Activated CD8-positive, alpha-beta T cell treated with anti-CD3 and anti-CD28 coated beads for 36 hours (primary cell): ENCODE measurements at regions not wholly inside any gene's neighbourhood (a gene's known extent, or its start where the extent isn't known, plus 50 kb on each side); places are given as distances from the start of the nearest gene placed in this dataset.

Experiments
- ATAC-seq: fragments of 200-7000 bp; cut with Tn5 transposase; one replicate; pipeline ENCODE4 v1.10.0; 2021; ENCODE audit warnings: mild to moderate bottlenecking, moderate library complexity
- CTCF ChIA-PET: fragments of 350-600 bp; sonication (Branson Sonifier 250); formaldehyde crosslinking; loops from one replicate; lab custom pipeline; 2021; ENCODE audit warnings: antibody characterized with exemption; lab: Charles Lee
- POLR2A ChIA-PET: fragments of 350-600 bp; sonication (Branson Sonifier 250); formaldehyde crosslinking; loops from one replicate; lab custom pipeline; 2021; ENCODE audit warnings: antibody characterized with exemption; lab: Charles Lee
- DNase-seq: peaks from one replicate; pipeline ENCODE4 v3.0.0-alpha.2; 2020
- H3K27ac Mint-ChIP-seq: one replicate; pipeline ENCODE4 v1.8.0; 2021; ENCODE audit warnings: mild to moderate bottlenecking, mixed read lengths
- H3K27me3 Mint-ChIP-seq: one replicate; pipeline ENCODE4 v1.8.0; 2021; ENCODE audit warnings: mixed read lengths
- H3K36me3 Mint-ChIP-seq: one replicate; pipeline ENCODE4 v1.8.0; 2021; ENCODE audit warnings: low read depth, mixed read lengths
- H3K4me1 Mint-ChIP-seq: one replicate; pipeline ENCODE4 v1.8.0; 2021; ENCODE audit warnings: low read depth, mixed read lengths
- H3K4me3 Mint-ChIP-seq: one replicate; pipeline ENCODE4 v1.8.0; 2021; ENCODE audit warnings: mild to moderate bottlenecking, moderate library complexity, mixed read lengths
- H3K9me3 Mint-ChIP-seq: one replicate; pipeline ENCODE4 v1.8.0; 2021; ENCODE audit warnings: mixed read lengths
- intact Hi-C: fragments of 100-400 bp; cut with micrococcal nuclease; formaldehyde crosslinking; loops from one replicate; pipeline ENCODE4 v1.10.0; 2022
- TF ChIP-seq, protein P1 (sequence below): fragments of 200-600 bp; IDR thresholded peaks from one replicate; pipeline ENCODE4 v1.8.0; 2022; ENCODE audit warnings: antibody characterized with exemption, mild to moderate bottlenecking

GRCh38 chr18:71807586-71807985 lies 736.6 kb downstream of the CBLN2 start:
- POLR2A ChIA-PET = interaction anchor here (0.6 kb wide), 1 partner anchor 396 kb away, joined by 3 read pairs; no protein-coding TSS in a partner anchor
- Mint-ChIP-seq H3K36me3 (no peaks in the 10 kb centered on the region), H3K27me3 (no peaks in the 10 kb centered on the region), H3K4me1 (no peaks in the 10 kb centered on the region), H3K4me3 (no peak overlapping the region), H3K27ac (no peak overlapping the region), H3K9me3 (peaks cover 2% of the 10 kb centered on the region)
- ATAC-seq (no peak), DNase-seq (no peak)
- TF ChIP-seq, protein P1, sequence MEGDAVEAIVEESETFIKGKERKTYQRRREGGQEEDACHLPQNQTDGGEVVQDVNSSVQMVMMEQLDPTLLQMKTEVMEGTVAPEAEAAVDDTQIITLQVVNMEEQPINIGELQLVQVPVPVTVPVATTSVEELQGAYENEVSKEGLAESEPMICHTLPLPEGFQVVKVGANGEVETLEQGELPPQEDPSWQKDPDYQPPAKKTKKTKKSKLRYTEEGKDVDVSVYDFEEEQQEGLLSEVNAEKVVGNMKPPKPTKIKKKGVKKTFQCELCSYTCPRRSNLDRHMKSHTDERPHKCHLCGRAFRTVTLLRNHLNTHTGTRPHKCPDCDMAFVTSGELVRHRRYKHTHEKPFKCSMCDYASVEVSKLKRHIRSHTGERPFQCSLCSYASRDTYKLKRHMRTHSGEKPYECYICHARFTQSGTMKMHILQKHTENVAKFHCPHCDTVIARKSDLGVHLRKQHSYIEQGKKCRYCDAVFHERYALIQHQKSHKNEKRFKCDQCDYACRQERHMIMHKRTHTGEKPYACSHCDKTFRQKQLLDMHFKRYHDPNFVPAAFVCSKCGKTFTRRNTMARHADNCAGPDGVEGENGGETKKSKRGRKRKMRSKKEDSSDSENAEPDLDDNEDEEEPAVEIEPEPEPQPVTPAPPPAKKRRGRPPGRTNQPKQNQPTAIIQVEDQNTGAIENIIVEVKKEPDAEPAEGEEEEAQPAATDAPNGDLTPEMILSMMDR = no peak
- CTCF ChIA-PET = interaction anchor here (1.2 kb wide), 1 partner anchor 22 kb away, joined by 3 read pairs; no protein-coding TSS in a partner anchor
- intact Hi-C loops = no loop called here

- CTCF ChIA-PET = no interaction called here
- TF ChIP-seq, protein P1 = no peak
- Mint-ChIP-seq H3K4me1 (no peaks in the 10 kb centered on the region), H3K4me3 (no peak overlapping the region), H3K27ac (no peak overlapping the region), H3K27me3 (no peaks in the 10 kb centered on the region), H3K36me3 (no peaks in the 10 kb centered on the region), H3K9me3 (no peaks in the 10 kb centered on the region)
- no peak for ATAC-seq
- DNase-seq = no peak
- POLR2A ChIA-PET = no interaction called here
- intact Hi-C loops = no loop called here
Measured at GRCh38 chr18:71798986-71799673, 745.0 kb downstream of the CBLN2 start.

GRCh38 chr18:71797554-71797953 lies 746.6 kb downstream of the CBLN2 start:
- Mint-ChIP-seq H3K27me3 (no peaks in the 10 kb centered on the region), H3K4me3 (no peak overlapping the region), H3K27ac (no peak overlapping the region), H3K4me1 (no peaks in the 10 kb centered on the region), H3K36me3 (no peaks in the 10 kb centered on the region), H3K9me3 (no peaks in the 10 kb centered on the region)
- POLR2A ChIA-PET = no interaction called here
- no peak for ATAC-seq
- intact Hi-C loops = no loop called here
- CTCF ChIA-PET = no interaction called here
- TF ChIP-seq, protein P1 = no peak
- DNase-seq = no peak

GRCh38 chr18:71784777-71785176 lies 759.4 kb downstream of the CBLN2 start:
- TF ChIP-seq, protein P1 = peak; percentile 41
- ATAC-seq = no peak
- H3K27me3 Mint-ChIP-seq = no peaks in the 10 kb centered on the region
- CTCF ChIA-PET = interaction anchor here (0.5 to 1.7 kb wide), 5 partner anchors 11 to 60 kb away, joined by 3 to 5 read pairs (median 3); no protein-coding TSS in a partner anchor
- no peak overlapping the region for H3K27ac Mint-ChIP-seq
- no peaks in the 10 kb centered on the region for H3K36me3 Mint-ChIP-seq
- H3K9me3 Mint-ChIP-seq = no peaks in the 10 kb centered on the region
- POLR2A ChIA-PET = no interaction called here
- H3K4me3 Mint-ChIP-seq = no peak overlapping the region
- intact Hi-C loops = no loop called here
- no peaks in the 10 kb centered on the region for H3K4me1 Mint-ChIP-seq
- peak; percentile 22 for DNase-seq

DNA sequence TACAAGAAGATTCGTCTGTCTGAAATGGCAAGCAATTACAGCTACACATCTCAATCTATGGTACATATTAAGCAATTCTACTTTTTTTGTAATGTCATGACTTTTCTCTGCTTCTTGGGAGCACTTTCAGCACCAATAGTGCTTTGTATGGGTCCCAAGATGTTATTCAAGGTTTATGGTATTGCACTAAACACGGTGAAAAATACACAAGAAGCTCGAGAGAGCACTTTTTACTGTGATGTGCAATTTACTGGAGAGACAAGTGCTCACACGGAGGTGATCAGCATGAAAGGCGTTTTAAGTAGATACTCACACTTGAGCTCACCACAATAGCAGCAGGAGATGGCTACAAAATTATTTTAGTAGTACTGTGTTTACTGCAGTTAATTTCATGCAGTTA lies 783.6 kb downstream of the CBLN2 start:
- H3K36me3 Mint-ChIP-seq = no peaks in the 10 kb centered on the region
- TF ChIP-seq, protein P1 = no peak
- H3K27ac Mint-ChIP-seq = no peak overlapping the region
- POLR2A ChIA-PET = no interaction called here
- no peaks in the 10 kb centered on the region for H3K4me1 Mint-ChIP-seq
- no peak for DNase-seq
- ATAC-seq = no peak
- H3K4me3 Mint-ChIP-seq = no peak overlapping the region
- H3K9me3 Mint-ChIP-seq = peaks cover 6% of the 10 kb centered on the region
- H3K27me3 Mint-ChIP-seq = no peaks in the 10 kb centered on the region
- intact Hi-C loops = no loop called here
- CTCF ChIA-PET = no interaction called here
